NCI-H510A treated with DMSO at 0.1 percent for 48 hours (cell line): ENCODE measurements at regions not wholly inside any gene's neighbourhood (a gene's known extent, or its start where the extent isn't known, plus 50 kb on each side); places are given as distances from the start of the nearest gene placed in this dataset.

Experiments
- DNase-seq: peaks from one replicate; lab custom pipeline; 2025; lab: John Stamatoyannopoulos, UW

DNA sequence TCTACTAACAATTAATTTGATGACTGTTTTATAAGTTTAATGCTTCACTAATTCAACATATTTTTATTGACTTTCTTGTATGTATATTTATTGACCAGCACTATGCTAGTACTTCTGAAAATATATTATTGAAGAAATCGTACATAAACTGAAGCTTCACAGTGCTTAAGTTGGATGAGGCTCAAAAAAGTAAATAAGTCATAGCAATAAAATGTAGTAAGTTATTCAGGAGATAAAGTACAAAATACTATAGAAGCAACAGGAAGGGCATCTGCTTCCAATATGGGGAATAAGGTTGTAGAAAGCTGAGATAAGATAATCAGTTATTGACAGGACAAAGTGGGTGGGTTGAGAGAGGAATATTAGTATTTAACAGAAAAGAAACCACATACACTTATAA, 944.9 kb upstream of the MIR17HG start:
- DNase-seq, result no peak

DNA sequence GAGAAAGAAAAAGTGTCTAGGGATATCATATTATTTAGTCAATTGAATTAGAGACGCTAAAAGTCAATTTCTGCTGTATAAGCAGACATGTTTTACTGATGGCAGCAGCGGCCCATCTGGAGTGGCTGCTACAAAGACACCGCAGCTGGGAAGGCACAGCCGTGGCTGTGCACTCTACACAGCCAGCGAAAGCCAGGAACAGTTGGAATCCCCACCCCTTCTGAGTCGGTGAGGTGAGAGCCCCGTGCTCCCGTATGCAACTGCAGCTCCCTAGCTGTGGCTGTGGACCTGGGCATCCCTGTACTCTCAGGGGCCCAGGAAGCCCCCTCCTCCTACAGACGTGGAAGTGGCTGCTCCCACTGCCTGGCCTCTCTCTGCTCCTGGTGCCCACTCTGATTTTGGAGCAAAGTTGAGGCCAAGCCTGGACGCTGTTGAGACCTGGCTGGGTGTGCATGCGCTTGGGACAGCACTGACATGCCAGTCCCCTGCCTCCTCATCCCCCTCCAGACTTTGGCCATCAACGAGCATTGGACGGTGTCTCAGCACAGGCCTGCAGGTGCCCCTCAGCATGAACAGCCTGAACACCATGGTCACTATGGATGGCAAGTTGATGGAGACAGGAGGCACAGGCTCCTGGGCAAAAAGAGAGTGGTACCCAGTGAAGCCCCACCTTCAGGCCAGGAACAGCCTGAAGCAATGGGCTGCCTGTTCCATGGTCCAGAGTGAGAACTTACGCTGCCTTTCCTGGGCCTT, 944.0 kb upstream of the MIR17HG start:
- DNase-seq, result peak; percentile 39

DNA sequence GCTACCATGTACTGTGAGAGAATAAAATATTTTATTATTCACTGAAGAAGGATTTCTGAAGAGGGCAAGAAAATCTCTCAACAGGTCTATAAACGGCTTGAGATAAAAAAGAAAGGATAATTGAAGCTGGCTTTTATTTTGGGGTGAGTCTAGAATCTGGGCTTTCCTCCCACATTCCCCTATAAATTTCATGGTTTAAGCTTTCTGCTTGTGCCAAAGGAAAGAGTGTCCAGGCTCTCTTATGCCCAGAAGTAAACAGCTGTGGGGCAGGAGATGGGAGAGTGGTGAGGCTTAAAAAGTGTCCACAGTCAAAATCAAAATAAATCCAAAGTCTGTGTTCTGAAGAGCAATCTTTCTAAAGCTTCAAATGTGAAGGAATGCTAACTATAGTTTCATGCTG, 942.2 kb upstream of the MIR17HG start:
- DNase-seq, result no peak

DNA sequence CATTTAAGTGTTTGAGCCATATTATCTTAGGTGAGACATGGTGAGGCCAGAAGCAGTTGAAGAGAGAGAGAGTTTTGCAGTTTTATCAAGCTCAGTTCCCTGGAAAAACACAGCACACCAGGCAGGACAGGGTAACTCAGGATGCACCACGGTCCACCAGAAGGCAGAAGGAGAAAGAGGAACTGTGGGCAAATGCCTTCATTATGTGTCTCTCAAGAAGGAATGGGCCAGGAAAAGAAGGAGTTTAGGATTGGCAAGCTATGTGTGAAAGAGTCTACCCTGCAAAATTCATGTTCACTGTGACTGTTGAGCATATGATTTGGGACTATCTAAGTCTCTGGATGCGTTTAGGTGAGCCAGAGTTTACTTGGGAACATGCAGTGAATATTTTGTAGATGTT, 934.5 kb upstream of the MIR17HG start:
- no peak for DNase-seq

DNA sequence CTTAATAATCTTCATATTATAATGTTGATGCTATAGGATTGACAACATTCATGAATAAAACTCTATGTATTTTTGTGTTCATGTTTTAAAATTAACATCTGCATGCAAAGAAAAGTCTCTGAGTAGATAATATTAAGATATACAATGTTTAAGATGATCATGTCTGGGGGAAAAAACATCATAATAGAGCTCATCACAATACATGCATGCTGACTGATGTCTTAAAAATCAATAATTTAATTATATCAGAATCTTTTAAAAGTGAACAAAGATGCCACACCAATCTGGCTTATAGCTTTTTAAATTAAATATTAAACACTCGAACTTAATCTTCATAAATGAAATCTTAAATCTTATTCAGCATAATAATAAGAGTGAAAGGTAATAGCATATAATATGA, 933.9 kb upstream of the MIR17HG start:
- DNase-seq, result no peak

DNA sequence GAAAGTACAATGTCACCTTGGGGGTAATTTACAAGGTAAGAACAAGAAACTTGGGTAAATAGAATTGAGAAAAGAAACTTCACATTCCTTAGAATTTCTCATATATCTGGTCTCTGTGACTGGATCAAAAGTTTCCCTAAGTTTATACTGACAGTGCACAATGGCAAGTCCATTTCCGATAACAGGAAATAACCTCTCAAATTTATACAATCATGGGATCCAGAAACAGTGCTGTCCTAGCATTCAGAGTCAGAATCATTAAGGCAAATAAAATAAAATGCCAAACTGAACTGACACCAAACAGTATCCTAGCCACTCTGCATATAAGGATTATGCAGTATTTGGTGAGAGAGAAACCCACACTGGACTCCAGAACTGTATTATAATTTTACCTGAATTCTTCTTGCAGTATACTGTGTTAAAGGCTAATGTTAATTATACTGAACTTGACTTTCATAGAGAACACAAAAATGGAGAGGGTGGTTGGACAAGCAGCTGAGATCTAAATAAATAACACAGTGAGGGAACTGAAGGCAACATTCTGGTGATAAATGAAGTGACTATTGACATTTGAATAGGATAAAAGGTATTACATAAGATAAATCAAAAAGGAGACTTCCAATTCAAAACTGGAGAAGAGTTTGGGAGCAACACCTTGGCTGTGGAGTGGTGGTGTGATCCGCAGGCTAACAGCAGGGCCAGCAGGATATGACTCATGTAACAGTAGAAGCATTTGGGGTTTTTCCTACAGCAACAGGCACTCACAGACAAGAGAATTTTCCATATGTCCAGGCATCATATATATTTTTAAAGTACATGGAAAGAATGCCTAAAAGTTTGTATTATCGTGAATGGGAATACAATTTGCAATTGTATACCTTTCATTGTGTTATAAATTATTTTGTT, 932.5 kb upstream of the MIR17HG start:
- DNase-seq, result peak; percentile 82

DNA sequence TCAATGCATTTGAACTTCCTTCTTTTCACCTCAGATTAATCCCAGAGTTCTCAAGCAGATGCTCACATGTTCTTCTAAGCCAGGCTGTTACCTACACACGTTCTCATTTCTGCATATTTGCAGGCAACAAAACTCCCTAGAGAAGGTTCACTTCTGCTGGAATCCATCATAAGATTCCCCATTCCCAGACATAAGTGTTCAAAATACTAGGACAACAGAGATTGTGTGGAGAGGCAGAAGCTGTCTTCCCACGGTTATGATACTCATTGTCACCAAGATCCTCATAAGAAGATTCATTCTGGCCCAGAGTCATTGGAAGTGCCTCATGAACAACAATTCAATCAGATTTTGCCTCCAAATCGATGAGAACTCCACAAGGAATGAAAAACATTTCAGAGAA, 931.6 kb upstream of the MIR17HG start:
- DNase-seq, result no peak

DNA sequence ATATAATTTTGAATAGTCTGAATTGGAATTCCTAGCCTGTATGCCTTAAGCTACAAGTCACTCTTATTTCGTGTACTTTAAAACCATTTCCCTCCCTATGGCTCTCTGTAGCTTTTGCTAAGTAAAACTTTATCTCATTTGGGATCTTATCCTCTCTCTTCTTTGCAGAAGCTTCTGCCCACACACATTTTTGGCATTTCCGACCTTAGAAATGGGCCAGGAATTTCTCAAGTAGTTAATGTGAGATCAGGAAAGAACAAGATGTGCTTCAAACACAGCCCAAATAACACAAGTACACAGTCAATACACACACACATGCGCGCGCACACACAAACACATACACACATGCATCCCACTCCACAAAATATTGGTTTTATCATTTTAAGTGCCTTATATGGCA, 931.0 kb upstream of the MIR17HG start:
- no peak for DNase-seq

DNA sequence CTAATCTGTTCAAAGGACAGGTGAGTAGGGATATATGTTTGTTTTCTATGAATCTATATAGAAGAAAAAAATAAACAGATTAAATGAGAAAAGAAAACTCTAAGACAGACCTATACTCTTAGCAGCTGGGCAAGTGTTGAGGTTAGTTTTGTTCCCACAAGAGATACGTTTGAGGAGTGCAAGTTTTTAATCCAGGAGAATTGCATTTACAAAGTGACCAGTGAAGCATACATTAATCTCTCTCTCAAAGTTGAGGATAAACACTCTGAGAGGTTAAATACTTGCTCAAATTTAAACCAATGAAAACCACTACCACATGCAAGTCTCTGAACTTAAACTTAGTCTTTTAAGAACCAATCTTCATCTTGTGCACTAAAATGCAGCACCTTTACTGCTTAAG, 930.5 kb upstream of the MIR17HG start:
- DNase-seq, result peak; percentile 5

DNA sequence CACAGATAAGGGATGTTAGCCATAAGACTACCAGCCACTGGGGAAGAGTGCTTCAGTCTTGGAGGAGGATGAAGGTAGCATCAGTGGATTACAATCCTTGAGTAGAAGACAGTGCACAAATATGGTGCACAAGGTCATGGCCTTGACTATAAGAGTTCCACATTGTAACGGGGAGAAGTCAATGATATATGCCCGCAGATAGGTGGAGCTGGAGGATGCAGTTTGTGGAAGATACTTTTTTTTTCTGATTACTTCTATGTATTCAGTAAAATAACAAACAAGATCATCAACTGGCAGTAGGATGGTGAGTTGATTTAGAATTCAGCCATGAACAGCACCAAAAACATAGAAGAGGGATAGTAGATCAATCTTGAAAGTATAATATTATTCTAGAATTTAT, 926.8 kb upstream of the MIR17HG start:
- no peak for DNase-seq

DNA sequence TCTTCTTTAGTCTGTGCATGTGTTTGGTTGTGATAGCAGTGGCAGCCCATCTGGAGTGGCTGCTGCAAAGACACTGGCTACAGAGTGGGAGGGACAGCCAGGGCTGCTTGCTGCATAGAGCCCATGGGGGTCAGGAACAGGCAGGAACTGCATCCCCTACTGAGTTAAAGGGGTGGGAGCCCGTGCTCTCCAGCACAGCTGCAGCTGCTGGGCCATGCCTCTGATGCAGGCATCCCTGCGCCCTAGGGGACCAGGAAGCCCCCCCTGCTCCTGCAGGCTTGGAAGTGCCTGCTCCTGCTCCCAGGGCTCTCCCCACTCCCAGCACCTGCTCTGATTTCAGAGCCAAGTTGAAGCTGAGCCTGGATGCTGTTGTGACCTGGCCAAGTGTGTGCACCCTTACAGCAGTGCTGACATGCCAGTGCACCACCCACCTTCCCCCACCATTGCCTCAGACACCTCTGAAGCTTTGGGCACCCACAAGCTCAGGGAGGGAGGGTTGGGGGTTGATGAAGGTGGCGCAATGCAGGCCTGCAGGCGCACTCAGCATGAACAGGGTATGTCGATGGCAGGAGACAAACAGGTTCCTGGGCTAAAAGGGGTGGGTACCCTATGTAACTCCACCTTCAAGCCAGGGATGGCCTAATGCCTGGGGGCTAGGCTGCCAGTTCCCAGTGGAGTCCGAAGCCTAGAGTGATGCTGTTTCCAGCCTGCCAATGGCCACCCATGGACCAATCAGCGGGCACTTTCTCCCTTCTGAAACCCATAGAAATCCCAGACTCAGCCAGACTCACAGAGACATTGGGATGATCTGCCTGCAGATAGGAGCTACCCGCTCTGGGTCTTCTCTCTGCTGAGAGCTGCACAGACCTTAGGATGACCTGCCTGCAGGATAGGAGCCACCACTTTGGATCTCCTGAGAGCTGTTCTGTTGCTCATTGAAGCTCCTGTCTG, 919.9 kb upstream of the MIR17HG start:
- no peak for DNase-seq

DNA sequence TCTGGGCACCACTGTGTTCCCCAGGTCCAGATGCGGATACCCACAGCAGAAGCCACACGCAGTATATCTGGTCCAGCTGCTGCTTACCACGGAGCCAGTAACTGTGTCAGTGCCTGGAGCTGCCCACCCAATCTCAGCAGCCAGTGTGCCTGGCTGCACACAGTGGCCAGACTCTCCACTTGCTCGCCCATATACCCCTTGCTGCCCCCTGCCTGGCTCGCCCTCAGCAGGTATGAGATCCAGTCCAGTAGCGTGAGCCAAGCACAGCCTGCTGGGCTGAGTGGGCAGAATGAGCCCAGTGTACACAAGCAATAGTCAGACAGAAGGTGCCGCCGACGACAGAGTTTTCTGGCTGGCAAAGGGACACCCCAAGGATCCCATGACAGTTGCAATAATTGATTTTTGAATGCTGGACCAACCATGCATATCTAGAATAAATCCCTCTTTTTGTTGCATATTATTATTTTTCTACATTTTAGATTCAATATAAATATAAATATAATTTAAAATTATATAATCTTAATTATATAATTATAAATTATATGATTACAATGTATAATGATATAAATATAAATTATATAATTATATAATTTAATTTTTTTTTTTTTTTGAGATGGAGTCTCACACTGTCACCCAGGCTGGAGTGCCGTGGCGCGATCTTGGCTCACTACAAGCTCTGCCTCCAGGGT, 918.8 kb upstream of the MIR17HG start:
- DNase-seq, result no peak

DNA sequence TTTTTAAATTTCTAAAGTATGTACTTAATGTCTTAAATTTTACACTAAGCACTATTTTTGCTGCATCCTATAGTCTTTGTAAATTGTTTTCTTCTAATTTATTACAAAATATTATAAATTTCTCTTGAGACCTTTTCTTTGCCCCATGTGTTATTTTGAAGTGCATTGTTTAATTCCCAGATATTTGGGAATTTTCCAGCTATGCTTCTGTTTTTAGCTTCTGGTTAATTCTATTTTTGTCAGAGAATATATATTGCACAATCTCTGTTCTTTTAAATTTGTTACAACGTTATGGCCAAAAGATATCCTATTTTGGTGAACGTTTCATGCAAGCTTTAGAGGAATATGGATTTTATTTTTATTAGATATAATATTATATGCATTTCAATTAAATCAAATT, 917.4 kb upstream of the MIR17HG start:
- no peak for DNase-seq

DNA sequence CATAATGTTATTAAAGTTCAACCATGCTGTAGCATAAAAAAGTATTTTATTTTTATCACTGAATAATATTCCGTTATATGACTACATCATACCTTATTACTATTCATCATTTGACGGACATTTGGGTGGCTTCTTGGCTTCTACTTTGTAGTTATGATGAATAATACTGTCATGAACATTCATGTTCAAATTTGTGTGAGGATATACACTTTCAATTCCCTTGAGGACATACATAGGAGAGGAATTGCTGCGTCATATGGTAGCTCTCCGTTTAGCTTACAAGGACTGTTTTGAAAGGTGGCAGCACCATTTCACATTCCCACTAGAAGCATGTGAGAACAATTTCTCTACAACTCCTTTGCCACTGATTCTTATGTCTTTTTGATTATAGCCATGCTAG, 910.8 kb upstream of the MIR17HG start:
- no peak for DNase-seq

DNA sequence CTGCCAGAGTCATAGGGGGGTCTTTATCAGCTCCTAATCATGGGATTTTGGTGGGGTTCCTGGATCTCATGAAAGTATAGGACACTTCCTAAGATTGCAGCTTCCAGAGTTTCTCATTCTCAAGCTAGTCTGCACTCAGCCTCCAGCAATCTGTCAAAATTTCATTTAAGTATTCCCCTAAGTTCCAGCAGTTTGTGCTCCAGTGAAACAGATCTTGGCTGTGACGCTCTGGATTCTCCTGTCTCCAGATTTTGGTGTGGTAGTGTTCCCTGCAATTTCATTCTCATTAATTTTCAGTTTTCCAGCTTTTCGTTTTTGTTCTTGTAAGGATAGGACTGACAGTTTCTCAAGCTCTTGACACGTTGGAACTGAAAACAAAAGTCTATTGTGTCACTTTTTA, 908.9 kb upstream of the MIR17HG start:
- DNase-seq, result no peak

DNA sequence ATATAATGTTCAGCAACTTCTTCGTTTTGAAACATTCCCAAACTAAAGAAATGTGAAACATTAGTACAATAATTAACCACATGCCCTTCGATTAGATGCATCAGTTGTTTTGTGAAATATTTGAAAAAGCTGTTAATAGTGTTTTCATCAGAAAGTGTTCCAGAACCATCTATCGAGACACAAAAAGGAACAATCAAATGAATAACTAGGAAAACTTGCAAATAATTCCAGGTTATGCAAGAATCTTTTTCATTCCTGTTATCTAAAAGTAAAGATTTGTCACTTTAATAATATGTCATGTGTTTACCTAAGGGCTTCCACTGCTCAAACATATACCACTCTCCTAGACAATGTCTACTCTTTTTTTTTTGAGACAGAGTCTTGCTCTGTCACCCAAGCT, 904.2 kb upstream of the MIR17HG start:
- DNase-seq, result no peak

DNA sequence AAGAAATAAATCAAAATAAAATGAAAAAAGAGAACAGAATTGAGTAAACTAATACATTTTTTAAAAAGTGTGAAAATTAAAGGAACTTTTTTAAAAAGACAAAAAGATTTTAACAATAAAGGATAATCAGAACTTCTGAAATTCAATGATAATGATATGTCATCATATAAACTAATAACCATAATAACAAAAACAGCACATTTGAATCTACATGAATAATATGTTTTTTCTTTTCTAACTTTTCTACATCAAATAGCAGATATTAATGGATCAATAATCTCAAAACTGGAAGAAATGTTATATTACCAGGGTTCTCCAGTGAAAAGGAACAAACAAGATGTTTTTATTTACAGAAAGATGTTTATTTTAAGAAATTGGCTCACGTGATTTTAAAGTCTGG, 903.3 kb upstream of the MIR17HG start:
- DNase-seq, result no peak

DNA sequence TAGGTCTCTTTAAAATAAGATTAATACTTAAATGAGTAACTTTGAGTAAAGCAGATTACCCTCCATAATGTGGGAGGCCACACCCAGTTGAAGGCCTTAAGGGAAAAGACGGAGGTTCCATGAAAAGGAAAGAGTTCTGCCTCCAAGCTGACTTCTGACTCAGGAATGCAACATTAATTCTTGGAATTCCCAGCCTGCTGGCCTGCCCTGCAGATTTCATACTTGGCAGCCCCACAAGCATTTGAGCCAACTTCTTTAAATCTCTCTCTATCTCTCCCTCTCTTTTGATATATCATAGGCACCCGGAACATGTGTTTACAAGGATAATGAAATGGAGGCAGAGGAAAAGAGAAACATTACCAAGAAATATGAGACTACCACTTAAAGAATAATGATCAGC, 902.3 kb upstream of the MIR17HG start:
- no peak for DNase-seq

DNA sequence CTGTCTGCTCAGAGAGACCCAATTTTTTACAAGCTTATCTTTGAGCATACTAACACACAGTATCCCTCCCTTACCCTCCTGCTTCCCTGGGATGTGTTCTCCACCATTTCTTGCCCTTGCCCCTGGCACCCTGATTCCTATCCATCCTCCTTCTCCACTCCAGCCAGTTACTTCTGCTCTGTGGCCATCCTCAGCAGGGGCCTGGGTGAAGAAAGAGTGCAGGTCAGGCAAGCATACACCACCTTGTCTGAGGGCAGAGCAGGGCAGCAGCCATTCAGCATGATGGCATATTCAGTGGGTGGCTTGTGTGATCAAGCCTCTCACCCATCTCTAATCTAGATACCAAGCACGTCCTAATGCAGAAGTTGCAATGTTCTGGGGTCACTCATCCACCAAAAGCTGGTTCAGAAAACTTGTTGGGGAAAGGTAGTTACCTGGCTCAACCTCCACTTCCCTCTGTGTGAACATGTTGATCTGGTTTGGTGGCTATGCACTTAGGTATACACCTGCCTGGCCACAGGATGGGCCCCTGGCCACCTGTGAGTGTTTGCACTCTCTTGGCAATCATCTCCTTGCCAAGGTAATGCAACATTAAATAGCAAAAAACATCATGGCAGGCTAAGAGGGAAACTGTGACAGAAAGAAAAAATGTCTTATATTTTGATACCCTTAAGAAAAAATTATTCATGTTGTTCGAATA, 900.3 kb upstream of the MIR17HG start:
- DNase-seq, result peak; percentile 33

DNA sequence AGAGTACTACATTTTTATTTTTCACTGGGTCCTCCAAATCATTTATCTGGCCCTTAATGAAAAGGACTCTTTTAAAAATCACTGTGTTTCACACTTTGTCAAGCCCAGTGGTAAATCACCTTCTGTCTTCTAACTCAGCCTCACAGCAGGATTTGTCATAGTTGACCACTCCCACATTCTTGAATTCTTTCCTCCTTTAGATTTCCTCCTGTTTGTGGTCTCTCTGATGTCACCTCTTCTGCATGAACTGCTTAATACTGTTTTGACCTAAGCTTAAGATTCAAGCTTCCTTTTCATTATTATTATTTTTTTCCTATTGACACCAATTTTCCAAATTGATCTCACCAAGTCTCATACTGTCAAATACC, 899.8 kb upstream of the MIR17HG start:
- no peak for DNase-seq

DNA sequence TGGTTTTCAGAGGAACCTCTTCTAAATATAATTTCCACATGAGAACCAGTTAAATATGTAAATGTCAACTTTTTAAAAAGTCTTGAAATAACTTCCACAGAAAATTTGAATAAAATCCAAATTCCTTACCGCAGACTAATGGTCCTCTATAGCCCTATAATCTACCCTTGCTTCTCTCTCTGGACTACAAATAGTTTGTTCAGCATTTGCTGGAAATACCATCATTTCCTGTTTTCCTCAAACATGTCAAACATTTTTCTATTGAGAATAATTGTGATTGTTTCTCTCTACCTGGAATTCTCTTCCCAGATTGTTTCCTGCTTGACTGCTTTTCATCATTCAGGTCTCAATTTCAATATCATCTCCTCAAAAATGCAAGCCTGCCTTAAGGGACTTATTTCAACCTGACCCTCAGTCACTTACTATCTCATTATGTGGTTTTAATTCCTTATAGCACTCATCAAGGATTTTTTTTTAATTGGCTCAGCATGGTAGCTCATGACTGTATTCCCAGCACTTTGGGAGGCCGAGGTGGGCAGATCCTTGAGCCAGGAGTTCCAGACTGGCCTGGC, 898.9 kb upstream of the MIR17HG start:
- no peak for DNase-seq
